AML-193 (cell line): ENCODE measurements at regions not wholly inside any gene's neighbourhood (a gene's known extent, or its start where the extent isn't known, plus 50 kb on each side); places are given as distances from the start of the nearest gene placed in this dataset.

Experiments
- DNase-seq, 2 experiments: peaks; one replicate each; lab custom pipeline; 2025; lab: John Stamatoyannopoulos, UW

GRCh38 chr12:65556676-65557437 lies 267.4 kb upstream of the HMGA2 start:
- peak; percentile 55 to 70 for DNase-seq

- DNase-seq: no peak
Measured at GRCh38 chr12:65557438-65558181, 266.7 kb upstream of the HMGA2 start.

- DNase-seq: no peak
Measured at GRCh38 chr12:65560286-65560685, 264.0 kb upstream of the HMGA2 start.

DNA sequence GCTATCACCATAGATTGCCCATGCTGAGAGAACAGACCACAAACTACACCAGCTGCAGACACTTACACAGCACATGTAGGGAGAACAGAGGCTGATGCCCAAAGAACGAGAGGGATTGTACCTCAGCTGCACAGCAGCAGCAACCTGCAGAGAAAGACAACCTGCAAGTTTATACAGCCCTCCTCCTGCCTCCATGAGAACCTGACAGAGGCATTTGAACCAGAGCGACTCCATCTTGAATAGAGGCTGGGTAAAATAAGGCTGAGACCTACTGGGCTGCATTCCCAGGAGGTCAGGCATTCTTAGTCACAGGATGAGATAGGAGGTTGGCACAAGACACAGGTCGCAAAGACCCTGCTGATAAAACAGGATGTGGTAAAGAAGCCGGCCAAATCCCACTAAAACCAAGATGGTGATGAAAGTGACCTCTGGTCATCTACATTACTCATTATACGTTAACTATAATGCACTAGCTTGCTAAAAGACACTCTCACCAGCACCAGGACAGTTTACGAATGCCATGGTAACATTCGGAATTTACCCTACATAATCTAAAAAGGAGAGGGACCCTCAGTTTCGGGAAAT lies 262.4 kb upstream of the HMGA2 start:
- DNase-seq: no peak

GRCh38 chr12:65565601-65566560 lies 258.4 kb upstream of the HMGA2 start:
- no peak for DNase-seq

DNA sequence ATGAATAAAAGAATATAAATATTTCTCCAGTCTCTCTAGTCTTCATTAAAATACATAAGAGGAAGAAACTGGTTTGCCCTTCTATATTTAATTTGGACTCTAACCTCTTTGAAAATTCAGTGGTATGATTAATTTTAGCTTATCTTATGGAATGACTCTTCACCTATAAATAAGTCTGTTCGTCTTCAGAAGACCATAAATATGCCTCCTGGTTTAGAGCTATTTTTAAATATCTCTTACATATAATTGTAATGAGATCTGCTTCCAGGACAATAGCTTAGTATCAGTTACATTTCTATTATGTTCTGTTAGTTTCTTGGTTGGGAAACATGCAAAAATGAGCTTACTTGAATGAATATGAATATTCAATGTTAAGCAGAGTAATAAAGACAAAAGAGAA lies 257.5 kb upstream of the HMGA2 start:
- no peak for DNase-seq

DNA sequence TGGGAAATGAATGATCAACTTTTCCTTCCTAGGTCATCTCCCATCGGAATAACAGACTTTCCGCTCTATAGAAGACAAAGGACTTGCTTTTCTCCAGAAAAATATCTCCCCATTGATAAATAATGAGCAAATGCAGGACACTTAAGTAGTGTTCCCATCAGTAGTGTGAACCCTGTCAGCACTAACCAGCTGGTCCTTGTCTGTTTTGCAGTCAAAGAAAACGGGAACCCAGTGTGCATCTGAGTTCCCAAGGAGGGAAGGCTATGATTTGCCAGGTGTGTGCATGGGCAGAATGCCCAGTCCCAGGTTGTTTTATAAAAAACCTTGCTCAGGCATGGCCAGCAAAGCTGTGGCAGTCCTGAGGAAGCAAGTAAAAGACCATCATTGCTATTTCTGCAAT lies 256.5 kb upstream of the HMGA2 start:
- DNase-seq: no peak

DNA sequence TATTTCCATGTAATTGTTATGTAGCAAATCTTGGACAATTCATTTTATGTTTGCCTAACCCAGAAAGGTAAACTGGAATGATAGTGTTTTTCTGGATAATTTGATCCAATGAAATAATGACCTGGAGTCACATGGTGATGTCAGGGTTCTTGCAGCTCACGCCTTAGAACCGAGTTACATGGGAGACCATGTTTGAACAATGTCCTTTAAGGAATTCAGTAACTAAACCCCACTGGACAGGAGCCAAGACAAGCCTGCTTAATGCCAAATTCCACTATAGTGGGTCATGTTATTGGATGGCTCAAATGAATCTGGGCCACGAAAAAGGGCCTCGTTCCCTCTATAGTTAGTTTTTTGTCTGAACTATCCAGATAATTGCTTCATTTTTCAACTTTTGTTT lies 255.8 kb upstream of the HMGA2 start:
- DNase-seq: no peak

DNA sequence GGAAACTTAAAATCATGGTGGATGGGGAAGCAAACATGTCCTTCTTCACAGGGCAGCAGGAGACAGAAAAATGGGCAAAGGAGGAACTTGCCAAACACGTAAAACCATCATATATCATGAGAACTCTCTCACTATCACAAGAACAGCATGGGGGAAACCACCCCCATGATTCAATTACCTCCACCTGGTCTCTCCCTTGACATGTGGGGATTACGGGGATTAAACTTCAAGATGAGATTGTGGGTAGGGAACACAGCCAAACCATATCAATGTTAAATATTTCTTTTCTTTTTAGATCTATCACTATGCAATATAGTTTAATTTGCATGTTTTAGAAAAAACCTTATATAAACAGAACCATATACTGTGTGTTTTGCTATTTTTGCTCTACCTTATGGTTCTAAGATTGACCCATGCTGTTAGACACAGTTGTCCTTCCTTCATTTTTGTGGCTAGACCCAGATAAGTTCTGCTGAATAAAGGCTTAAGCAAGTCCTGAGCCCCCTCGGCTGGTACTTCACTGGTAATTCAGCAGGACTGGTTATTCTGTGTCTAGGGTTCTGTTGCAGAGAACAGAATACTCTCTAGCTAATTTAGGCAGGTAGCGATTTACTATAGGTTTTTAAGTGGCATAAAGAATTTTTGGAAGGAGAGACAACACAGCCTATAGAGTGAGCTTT lies 253.7 kb upstream of the HMGA2 start:
- DNase-seq: no peak

DNA sequence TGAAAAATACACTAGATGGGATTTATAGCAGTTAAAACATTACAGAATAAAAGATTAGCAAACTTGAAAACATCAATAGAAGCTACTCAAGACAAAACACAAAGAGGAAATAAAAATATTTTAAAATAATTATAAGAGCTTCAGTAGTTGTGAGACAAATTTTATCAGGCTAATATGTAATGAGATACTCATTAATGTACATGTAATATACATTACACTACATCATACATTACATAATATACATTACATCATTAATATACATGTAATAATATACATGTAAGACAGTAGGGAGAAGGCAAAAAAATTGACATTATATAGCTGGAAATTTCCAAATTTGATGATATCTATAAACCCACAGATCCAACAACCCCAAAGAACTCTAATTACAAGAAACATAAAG lies 249.4 kb upstream of the HMGA2 start:
- DNase-seq: no peak

GRCh38 chr12:65584016-65584415 lies 240.3 kb upstream of the HMGA2 start:
- DNase-seq: no peak

DNA sequence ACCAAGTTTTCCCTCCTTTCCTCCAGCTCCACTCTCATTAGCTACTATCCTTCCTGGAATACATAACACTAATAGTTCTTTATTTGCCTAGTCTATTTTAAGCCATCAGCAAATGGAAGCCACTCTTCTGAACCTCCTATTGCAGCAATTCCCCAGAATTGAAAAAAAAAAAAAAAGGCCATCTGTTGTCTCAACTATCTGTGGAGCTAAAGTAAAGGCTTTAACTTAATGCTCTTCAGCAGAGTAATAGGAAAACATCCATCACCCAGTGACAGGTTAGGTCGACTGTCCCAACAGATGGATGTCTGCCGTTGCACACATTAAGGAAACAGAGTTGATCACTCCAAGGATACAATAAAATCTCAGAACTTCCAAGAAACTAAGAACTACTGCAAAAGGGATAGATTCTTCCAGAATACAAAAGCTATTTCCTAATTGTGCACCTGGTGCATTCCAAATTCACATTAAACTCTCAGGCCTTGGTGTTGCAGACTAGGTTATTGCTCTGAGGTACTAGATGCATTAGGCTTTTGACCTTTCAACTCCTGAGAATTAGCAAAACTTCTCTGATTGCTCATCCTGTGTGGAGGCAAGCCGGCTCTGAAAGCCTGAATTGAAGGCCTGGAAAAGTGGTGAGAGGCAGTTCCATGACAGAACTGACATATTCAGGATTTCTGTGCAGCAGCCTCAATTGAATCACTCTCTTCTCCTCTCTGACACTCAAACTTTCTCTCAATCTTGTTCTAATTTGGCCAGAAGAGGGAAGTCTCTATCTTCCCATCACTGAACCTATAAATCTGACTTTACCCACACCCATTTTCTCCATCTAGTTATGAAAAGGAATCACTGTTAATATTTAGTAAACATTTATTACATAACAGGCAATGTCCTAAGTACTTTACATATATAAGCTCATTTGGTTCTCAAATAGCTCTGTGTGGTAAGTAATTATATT lies 238.4 kb upstream of the HMGA2 start:
- no peak for DNase-seq

DNA sequence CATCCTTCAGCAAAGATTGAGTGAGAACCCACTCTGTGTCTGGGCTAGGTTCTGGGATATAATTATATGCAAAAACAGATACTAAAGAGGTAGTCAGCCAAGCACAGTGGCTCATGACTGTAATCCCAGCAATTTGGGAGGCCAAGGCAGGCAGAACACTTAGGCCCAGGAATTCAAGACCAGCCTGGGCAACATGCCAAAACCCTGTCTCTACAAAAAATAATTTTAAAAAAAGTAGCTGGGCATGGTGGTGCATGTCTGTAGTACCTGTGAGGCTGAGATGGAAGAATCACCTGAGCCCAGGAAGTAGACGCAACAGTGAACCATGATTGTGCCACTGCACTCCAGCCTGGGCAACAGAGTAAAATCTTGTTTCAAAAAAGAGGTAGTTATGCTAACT lies 237.5 kb upstream of the HMGA2 start:
- DNase-seq: no peak

- DNase-seq: no peak
Measured at GRCh38 chr12:65590318-65590717, 234.0 kb upstream of the HMGA2 start.

- DNase-seq: no peak
Measured at GRCh38 chr12:65592416-65592815, 231.9 kb upstream of the HMGA2 start.

DNA sequence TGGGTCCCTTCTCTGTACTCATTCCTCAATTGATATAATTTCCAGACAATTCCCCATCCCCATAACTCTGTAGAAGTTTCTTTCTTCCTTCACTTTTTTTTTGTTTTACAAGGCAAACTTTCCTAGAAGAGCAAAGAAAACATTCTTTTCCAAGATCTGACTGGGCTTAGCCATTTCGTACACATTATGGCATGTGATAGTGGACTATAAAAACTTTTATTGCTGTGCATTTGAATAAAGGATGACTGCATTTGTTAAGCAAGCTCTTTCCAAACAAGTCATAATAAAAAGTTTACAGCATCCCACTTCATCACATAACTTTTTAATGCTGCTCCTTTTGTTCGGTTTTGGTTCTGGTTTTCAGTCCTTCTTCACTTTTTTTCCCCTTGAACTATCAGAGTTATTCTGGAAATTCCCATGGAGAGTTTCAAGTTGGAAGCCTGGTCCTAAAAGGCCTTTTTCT lies 231.0 kb upstream of the HMGA2 start:
- no peak for DNase-seq

DNA sequence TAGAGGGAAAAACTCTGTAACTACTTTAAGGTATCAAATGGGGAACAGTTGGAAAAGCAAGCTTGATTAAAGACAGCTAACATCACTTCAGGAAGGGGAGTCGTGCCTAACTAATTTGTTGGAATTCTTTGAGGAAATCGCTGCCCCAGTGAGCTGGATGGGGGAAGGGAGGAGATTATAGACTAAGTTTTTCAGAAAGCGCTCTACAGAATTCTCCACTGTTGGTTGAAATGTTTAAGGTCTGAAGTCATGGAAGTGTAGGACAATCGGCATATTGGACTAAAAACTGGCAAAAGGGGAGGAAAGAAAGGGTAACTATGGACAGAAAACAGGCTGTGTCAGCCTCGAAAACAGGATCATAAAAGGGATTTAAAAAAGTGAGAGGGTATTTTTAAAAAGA lies 229.9 kb upstream of the HMGA2 start:
- DNase-seq: no peak

GRCh38 chr12:65595016-65595560 lies 229.2 kb upstream of the HMGA2 start:
- DNase-seq: no peak

DNA sequence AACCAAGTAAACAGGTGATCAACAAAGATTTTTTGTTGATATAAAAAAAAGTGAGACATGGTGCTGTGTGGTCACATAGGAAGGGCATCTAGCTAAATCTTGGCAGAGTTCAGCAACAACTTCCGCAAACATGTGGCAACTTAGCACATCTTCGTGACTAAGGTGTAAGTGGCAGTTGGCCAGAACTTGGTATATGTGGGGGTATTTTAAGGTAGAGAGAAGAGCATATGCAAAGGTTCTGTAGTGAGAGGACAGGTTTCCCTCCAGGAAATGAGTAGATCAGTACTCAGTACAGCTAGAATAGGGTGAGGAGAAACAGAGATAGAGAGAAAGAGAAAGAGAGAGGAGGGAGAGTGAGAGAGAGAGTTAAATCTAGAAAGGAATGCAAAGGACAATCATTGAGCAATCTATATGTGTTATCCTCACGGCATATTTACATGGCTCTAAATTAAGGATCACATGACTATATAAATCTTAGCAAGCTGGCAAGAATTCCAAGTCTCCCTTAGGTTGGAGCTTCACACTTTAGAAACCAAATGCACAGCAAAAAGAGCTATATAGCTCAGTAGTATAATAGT lies 227.7 kb upstream of the HMGA2 start:
- DNase-seq: no peak

- no peak for DNase-seq
Measured at GRCh38 chr12:65597527-65597926, 226.8 kb upstream of the HMGA2 start.
